Transverse colon (tissue), 4 donors: ENCODE measurements at regions not wholly inside any gene's neighbourhood (a gene's known extent, or its start where the extent isn't known, plus 50 kb on each side); places are given as distances from the start of the nearest gene placed in this dataset.

Experiments used
- DNase-seq: peaks from one replicate; pipeline ENCODE4 v3.0.0-alpha.2; 2019
- H3K27ac ChIP-seq, 4 donors: fragments of 200-600 bp; sonication (generic); 2 replicates each; pipeline ENCODE4 v1.5.1; 2016 to 2018; ENCODE audit warnings: inconsistent platforms in 4 of 4
- H3K27me3 ChIP-seq: fragments of 200-600 bp; sonication (generic); 2 replicates; pipeline ENCODE4 v1.5.1; 2017; ENCODE audit warnings: inconsistent platforms
- H3K36me3 ChIP-seq, 4 donors: fragments of 200-600 bp; sonication (generic); 2 replicates each; pipeline ENCODE4 v1.5.1; 2017 to 2019; ENCODE audit warnings: inconsistent platforms in 4 of 4
- H3K4me1 ChIP-seq, 4 donors: fragments of 200-600 bp; sonication (generic); 2 replicates each; pipeline ENCODE4 v1.5.1; 2017 to 2020; ENCODE audit warnings: inconsistent platforms in 4 of 4
- H3K4me3 ChIP-seq, 4 donors: fragments of 200-600 bp; sonication (generic); 1 replicate in 1 of 4; 2 replicates in 3 of 4; pipeline versions ENCODE4 v1.5.1 to v1.6.1; 2017 to 2019; ENCODE audit warnings: inconsistent platforms in 4 of 4
- H3K9me3 ChIP-seq, 2 donors: fragments of 200-600 bp; sonication (generic); 2 replicates each; pipeline ENCODE4 v1.5.1; 2017 to 2019; ENCODE audit warnings: inconsistent platforms in 2 of 2
- EP300 ChIP-seq: sonication (generic); formaldehyde crosslinking; IDR thresholded peaks from one replicate; pipeline ENCODE4 v1.6.1; 2017; ENCODE audit warnings: antibody characterized with exemption, low read depth
- POLR2A ChIP-seq: fragments of 450-650 bp; IDR thresholded peaks from one replicate; pipeline ENCODE4 v1.6.1; 2016; ENCODE audit warnings: antibody characterized with exemption, mild to moderate bottlenecking, moderate library complexity
- POLR2AphosphoS5 ChIP-seq, 3 donors: sonication (generic); formaldehyde crosslinking; IDR thresholded peaks; one replicate each; pipeline ENCODE4 v1.6.1; 2016; ENCODE audit warnings: antibody characterized with exemption in 3 of 3
- WGBS, 2 donors: methylation state at CpG; one replicate each; pipeline ENCODE4 v1.1.5; 2018; ENCODE audit warnings: low coverage in 1 of 2; 5-methylcytosine and 5-hydroxymethylcytosine counted together
- in situ Hi-C, 4 donors: fragments of 200-750 bp; cut with MboI; loops; one replicate each; pipeline versions ENCODE4 v1.15.0 to v1.15.1; 2017; ENCODE audit warnings: low sequenced_read_pairs in 3 of 4, low pct_ligation_motif_present in 1 of 4, low pct_unique_long_range_greater_than_20kb in 1 of 4
- intact Hi-C: fragments of 100-400 bp; cut with DNase I; formaldehyde crosslinking; loops from one replicate; pipeline ENCODE4 v1.15.1; 2023; ENCODE audit warnings: low total_unique reads
- TF ChIP-seq, protein P1 (sequence below), 5 experiments: fragments of 200-600 bp in 3 of 5; fragments of 450-650 bp in 2 of 5; sonication (generic) in 3 of 5; IDR thresholded peaks; 1 replicate in 2 of 5; 2 replicates in 3 of 5; pipeline ENCODE4 v1.5.1; 2016 to 2017; ENCODE audit warnings: antibody characterized with exemption in 5 of 5, inconsistent platforms in 3 of 5, mild to moderate bottlenecking in 2 of 5, moderate library complexity in 1 of 5

GRCh38 chr3:157961665-157962064, 144.6 kb downstream of the SHOX2 start:
- Histone ChIP-seq H3K4me1 (no peaks in the 10 kb centered on the region), H3K27ac (no peak overlapping the region), H3K4me3 (no peak overlapping the region), H3K9me3 (no peaks in the 10 kb centered on the region), H3K27me3 (peaks cover 9% of the 10 kb centered on the region), H3K36me3 (no peaks in the 10 kb centered on the region)
- TF ChIP-seq, protein P1, sequence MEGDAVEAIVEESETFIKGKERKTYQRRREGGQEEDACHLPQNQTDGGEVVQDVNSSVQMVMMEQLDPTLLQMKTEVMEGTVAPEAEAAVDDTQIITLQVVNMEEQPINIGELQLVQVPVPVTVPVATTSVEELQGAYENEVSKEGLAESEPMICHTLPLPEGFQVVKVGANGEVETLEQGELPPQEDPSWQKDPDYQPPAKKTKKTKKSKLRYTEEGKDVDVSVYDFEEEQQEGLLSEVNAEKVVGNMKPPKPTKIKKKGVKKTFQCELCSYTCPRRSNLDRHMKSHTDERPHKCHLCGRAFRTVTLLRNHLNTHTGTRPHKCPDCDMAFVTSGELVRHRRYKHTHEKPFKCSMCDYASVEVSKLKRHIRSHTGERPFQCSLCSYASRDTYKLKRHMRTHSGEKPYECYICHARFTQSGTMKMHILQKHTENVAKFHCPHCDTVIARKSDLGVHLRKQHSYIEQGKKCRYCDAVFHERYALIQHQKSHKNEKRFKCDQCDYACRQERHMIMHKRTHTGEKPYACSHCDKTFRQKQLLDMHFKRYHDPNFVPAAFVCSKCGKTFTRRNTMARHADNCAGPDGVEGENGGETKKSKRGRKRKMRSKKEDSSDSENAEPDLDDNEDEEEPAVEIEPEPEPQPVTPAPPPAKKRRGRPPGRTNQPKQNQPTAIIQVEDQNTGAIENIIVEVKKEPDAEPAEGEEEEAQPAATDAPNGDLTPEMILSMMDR (IDR thresholded peaks at IDR 0.05) = no peak
- TF ChIP-seq POLR2A = no peak
- TF ChIP-seq EP300 = no peak
- no peak for TF ChIP-seq POLR2AphosphoS5 (IDR thresholded peaks at IDR 0.05)
- intact Hi-C loops = no loop called here
- 44 to 64% methylated on average over 2 of the region's 2 CpGs for WGBS, 2 donors
- in situ Hi-C loops = no loop called here
- DNase-seq = no peak

DNA sequence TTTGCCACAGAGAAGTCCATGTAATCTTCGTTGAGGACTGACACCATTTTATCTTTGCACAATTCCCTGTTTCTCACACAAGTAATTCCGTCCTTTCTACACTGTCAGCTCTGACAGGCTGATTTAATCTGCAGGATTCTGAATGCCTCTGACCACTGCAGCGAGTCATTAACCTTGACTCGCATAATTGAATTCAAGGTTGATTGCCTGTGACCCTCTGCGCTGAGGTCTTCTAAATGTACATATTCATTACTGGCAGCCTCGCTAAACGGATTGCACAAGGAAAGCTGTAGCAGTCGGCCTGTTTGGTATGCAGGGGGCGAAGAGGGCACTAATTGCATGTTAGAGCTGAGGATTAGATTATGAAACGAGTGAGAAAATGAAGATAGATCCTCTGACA, 147.8 kb downstream of the SHOX2 start:
- Histone ChIP-seq H3K4me3 (no peak overlapping the region), H3K4me1 (no peaks in the 10 kb centered on the region), H3K9me3 (no peaks in the 10 kb centered on the region), H3K36me3 (no peaks in the 10 kb centered on the region), H3K27me3 (peaks cover 9% of the 10 kb centered on the region), H3K27ac (no peak overlapping the region)
- intact Hi-C loops (no loop called here), in situ Hi-C loops (no loop called here)
- no peak for DNase-seq
- WGBS, 2 donors = 29 to 43% methylated on average over 10 of the region's 10 CpGs
- TF ChIP-seq POLR2A (no peak), EP300 (no peak)
- TF ChIP-seq, protein P1 (IDR thresholded peaks at IDR 0.05) = no peak

- intact Hi-C loops = no loop called here
- WGBS, 2 donors = 80 to 89% methylated on average over 4 of the region's 4 CpGs
Measured at GRCh38 chr3:157956850-157957249, 149.4 kb downstream of the SHOX2 start.

DNA sequence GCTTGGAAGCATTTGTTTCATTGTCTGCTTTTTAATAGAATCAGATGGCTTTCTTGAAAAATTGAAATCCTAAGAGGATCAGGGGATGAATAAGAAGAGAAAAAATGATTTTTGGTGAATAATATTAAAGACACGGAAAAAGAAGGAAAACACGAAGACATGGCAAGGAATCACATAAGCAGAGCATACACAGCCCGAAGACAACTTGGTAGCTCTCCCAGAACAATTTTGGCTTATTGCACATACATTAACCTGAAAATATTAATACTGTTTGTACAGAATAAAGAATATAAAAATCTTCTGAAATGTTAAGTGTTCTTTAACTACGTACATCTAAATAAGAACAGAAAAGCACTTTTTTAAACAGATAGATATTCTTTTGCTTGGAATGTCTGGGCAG, 150.0 kb downstream of the SHOX2 start:
- Histone ChIP-seq H3K27me3 (peaks cover 9% of the 10 kb centered on the region), H3K4me3 (no peak overlapping the region), H3K36me3 (no peaks in the 10 kb centered on the region), H3K9me3 (no peaks in the 10 kb centered on the region), H3K4me1 (no peaks in the 10 kb centered on the region), H3K27ac (no peak overlapping the region)
- 78 to 87% methylated on average over 4 of the region's 4 CpGs for WGBS, 2 donors
- in situ Hi-C loops = no loop called here
- TF ChIP-seq, protein P1 (IDR thresholded peaks at IDR 0.05) = no peak
- TF ChIP-seq EP300 = no peak
- no peak for TF ChIP-seq POLR2AphosphoS5 (IDR thresholded peaks at IDR 0.05)
- TF ChIP-seq POLR2A = no peak
- DNase-seq = no peak
- intact Hi-C loops = no loop called here

More at GRCh38 chr3:157956850-157957249, 149.4 kb downstream of the SHOX2 start:
- no peak for TF ChIP-seq POLR2A
- no peak for TF ChIP-seq EP300
- TF ChIP-seq POLR2AphosphoS5 (IDR thresholded peaks at IDR 0.05) = no peak
- TF ChIP-seq, protein P1 (IDR thresholded peaks at IDR 0.05) = no peak
- H3K27me3 ChIP-seq = peaks cover 9% of the 10 kb centered on the region
- H3K36me3 ChIP-seq = no peaks in the 10 kb centered on the region
- no peak for DNase-seq
- in situ Hi-C loops = no loop called here
- no peaks in the 10 kb centered on the region for H3K9me3 ChIP-seq
- no peak overlapping the region for H3K27ac ChIP-seq
- H3K4me1 ChIP-seq = no peaks in the 10 kb centered on the region
- no peak overlapping the region for H3K4me3 ChIP-seq
